ENCODE measurements at regions not wholly inside any gene's neighbourhood (a gene's known extent, or its start where the extent isn't known, plus 50 kb on each side); places are given as distances from the start of the nearest gene placed in this dataset.

- H3K4me2 ChIP-seq = no peak overlapping the region
- no peak overlapping the region for H3K4me3 ChIP-seq
- H3K79me2 ChIP-seq (replicated peaks; ENCODE audit: insufficient read depth) = no peaks in the 10 kb centered on the region
- Mint-ChIP-seq H3K9me3 (no peaks in the 10 kb centered on the region), H3K36me3 (ENCODE audit: low read depth) (no peaks in the 10 kb centered on the region), H3K27ac (no peak overlapping the region), H3K4me3 (no peak overlapping the region), H3K27me3 (ENCODE audit: insufficient read depth, low read depth, poor library complexity) (no peaks in the 10 kb centered on the region), H3K4me1 (no peaks in the 10 kb centered on the region)
- no peaks in the 10 kb centered on the region for H3K36me3 ChIP-seq (ENCODE audit: insufficient read depth)
- H4K20me1 ChIP-seq (replicated peaks; ENCODE audit: insufficient read depth) = no peaks in the 10 kb centered on the region
- H2AFZ ChIP-seq = no peak overlapping the region
- no peaks in the 10 kb centered on the region for H3K27me3 ChIP-seq (ENCODE audit: insufficient read depth)
- ATAC-seq (no peak), DNase-seq (ENCODE audit: low spot score) (no peak)
- no peaks in the 10 kb centered on the region for H3K9me2 ChIP-seq (ENCODE audit: insufficient read depth)
- H3F3A ChIP-seq (replicated peaks; ENCODE audit: low read depth) = no peaks in the 10 kb centered on the region
- TF ChIP-seq REST (IDR thresholded peaks at IDR 0.05; ENCODE audit: unreplicated experiment) (no peak), STAT1 (IDR thresholded peaks at IDR 0.05; ENCODE audit: unreplicated experiment) (no peak), EZH2 (IDR thresholded peaks at IDR 0.05; ENCODE audit: low read depth, unreplicated experiment) (no peak), NANOG (IDR thresholded peaks at IDR 0.05; ENCODE audit: borderline replicate concordance) (no peak), JUNB (IDR thresholded peaks at IDR 0.05; ENCODE audit: unreplicated experiment) (no peak), EZH2phosphoT487 (IDR thresholded peaks at IDR 0.05; ENCODE audit: unreplicated experiment) (no peak), ETS1 (IDR thresholded peaks at IDR 0.05) (no peak), CREB1 (CRISPR knock-in tag; IDR thresholded peaks at IDR 0.05; ENCODE audit: low read depth) (no peak), CTCF (conservative IDR thresholded peaks at IDR 0.05; ENCODE audit: low read depth in 2 of 2) (no peak), POLR2AphosphoS5 (IDR thresholded peaks at IDR 0.05; ENCODE audit: low read depth) (no peak)
- H3K4me1 ChIP-seq (ENCODE audit: insufficient read depth) = no peaks in the 10 kb centered on the region
- no peak overlapping the region for H3K27ac ChIP-seq (ENCODE audit: low read depth)
Measured at GRCh38 chr4:28177641-28178040, 1317.0 kb downstream of the STIM2 start.

GRCh38 chr4:28179126-28179525, 1318.5 kb downstream of the STIM2 start:
- H3K9me2 ChIP-seq (ENCODE audit: insufficient read depth) = no peaks in the 10 kb centered on the region
- H3K27ac ChIP-seq (ENCODE audit: low read depth) = no peak overlapping the region
- ATAC-seq (no peak), DNase-seq (ENCODE audit: low spot score) (no peak)
- Mint-ChIP-seq H3K4me3 (no peak overlapping the region), H3K27ac (no peak overlapping the region), H3K4me1 (no peaks in the 10 kb centered on the region), H3K36me3 (ENCODE audit: low read depth) (no peaks in the 10 kb centered on the region), H3K9me3 (no peaks in the 10 kb centered on the region), H3K27me3 (ENCODE audit: insufficient read depth, low read depth, poor library complexity) (no peaks in the 10 kb centered on the region)
- no peak overlapping the region for H3K4me3 ChIP-seq
- H2AFZ ChIP-seq = no peak overlapping the region
- no peaks in the 10 kb centered on the region for H3K27me3 ChIP-seq (ENCODE audit: insufficient read depth)
- no peak overlapping the region for H3K4me2 ChIP-seq
- no peaks in the 10 kb centered on the region for H3F3A ChIP-seq (replicated peaks; ENCODE audit: low read depth)
- no peaks in the 10 kb centered on the region for H3K36me3 ChIP-seq (ENCODE audit: insufficient read depth)
- H4K20me1 ChIP-seq (replicated peaks; ENCODE audit: insufficient read depth) = no peaks in the 10 kb centered on the region
- no peaks in the 10 kb centered on the region for H3K4me1 ChIP-seq (ENCODE audit: insufficient read depth)
- H3K79me2 ChIP-seq (replicated peaks; ENCODE audit: insufficient read depth) = no peaks in the 10 kb centered on the region
- TF ChIP-seq CTCF (conservative IDR thresholded peaks at IDR 0.05; ENCODE audit: low read depth in 2 of 2) (no peak), JUNB (IDR thresholded peaks at IDR 0.05; ENCODE audit: unreplicated experiment) (no peak), STAT1 (IDR thresholded peaks at IDR 0.05; ENCODE audit: unreplicated experiment) (no peak), ZNF331 (CRISPR knock-in tag; IDR thresholded peaks at IDR 0.05; ENCODE audit: low read depth) (no peak), POLR2AphosphoS5 (IDR thresholded peaks at IDR 0.05; ENCODE audit: low read depth) (no peak), NANOG (IDR thresholded peaks at IDR 0.05; ENCODE audit: borderline replicate concordance) (no peak), EZH2 (IDR thresholded peaks at IDR 0.05; ENCODE audit: low read depth, unreplicated experiment) (no peak)
